Fibroblast of pulmonary artery (primary cell): ENCODE measurements at regions not wholly inside any gene's neighbourhood (a gene's known extent, or its start where the extent isn't known, plus 50 kb on each side); places are given as distances from the start of the nearest gene placed in this dataset.

ENCODE experiments used
- DNase-seq: peaks from one replicate; pipeline ENCODE4 v3.0.0-alpha.2; 2010; ENCODE audit warnings: low read depth
- H3K4me3 ChIP-seq: replicated peaks from 2 replicates; pipeline ENCODE4 v1.5.1; 2011; ENCODE audit warnings: low read depth, mild to moderate bottlenecking, control low read depth, low read length, moderate library complexity
- TF ChIP-seq, protein P1 (sequence below): IDR thresholded peaks from 2 replicates; pipeline ENCODE4 v1.5.1; 2011; ENCODE audit warnings: mild to moderate bottlenecking, control low read depth, low read length, inconsistent platforms; ENCODE audit errors: missing control alignments

GRCh38 chr18:25443776-25444175 is 91.8 kb upstream of the ZNF521 start:
- TF ChIP-seq, protein P1, sequence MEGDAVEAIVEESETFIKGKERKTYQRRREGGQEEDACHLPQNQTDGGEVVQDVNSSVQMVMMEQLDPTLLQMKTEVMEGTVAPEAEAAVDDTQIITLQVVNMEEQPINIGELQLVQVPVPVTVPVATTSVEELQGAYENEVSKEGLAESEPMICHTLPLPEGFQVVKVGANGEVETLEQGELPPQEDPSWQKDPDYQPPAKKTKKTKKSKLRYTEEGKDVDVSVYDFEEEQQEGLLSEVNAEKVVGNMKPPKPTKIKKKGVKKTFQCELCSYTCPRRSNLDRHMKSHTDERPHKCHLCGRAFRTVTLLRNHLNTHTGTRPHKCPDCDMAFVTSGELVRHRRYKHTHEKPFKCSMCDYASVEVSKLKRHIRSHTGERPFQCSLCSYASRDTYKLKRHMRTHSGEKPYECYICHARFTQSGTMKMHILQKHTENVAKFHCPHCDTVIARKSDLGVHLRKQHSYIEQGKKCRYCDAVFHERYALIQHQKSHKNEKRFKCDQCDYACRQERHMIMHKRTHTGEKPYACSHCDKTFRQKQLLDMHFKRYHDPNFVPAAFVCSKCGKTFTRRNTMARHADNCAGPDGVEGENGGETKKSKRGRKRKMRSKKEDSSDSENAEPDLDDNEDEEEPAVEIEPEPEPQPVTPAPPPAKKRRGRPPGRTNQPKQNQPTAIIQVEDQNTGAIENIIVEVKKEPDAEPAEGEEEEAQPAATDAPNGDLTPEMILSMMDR: no peak
- DNase-seq: no peak
- H3K4me3 ChIP-seq: no peak overlapping the region

DNA sequence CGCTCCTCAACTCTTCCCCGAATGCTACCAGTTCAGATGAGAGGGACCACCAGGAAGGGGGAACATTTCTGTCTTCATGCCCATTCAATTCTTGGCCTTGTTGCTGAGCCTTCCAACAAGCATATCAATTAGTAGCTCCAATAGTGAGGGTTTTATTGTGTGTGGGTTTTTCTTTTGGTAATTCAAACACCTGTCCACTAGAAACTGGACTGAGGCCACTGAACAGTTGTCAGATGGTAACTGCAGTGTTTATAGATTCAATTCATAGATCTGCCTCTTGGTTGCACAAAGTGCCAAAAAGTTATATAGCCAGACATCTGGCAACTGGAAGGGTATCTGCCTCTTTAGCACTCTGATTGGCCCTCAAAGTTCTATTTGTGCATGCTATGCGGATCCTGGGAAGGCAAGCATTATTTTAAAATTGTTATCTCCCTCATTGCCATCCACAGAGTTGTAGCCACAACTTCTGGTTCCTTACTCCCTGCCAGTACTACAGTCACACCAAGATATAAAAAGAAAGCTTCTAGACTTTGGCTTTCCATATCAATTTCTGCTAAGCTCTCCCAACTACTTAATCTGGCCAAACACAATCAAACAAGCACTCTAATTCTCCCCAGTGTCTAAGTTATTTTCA is 83.3 kb upstream of the ZNF521 start:
- H3K4me3 ChIP-seq: no peak overlapping the region
- TF ChIP-seq, protein P1: no peak
- no peak for DNase-seq

DNA sequence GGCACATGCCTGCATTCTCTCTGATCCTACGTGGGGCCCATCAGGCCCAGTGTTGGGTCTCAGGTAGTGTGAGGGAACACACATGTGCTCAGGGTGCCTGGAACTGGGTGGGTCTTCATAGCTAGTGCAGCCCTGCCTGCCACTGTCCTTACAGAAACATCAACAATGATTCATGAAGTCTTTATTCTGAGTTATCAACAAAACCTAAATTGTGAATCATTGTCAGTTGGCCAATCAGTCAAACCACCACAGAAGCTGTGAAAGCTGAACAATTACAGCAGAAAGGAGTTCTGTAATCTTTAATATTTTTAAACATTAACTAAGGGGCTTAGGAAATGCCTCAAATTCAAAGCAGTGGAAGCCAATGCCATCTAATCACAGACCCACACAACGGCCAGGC is 82.8 kb upstream of the ZNF521 start:
- no peak for DNase-seq
- TF ChIP-seq, protein P1: no peak
- H3K4me3 ChIP-seq: no peak overlapping the region

DNA sequence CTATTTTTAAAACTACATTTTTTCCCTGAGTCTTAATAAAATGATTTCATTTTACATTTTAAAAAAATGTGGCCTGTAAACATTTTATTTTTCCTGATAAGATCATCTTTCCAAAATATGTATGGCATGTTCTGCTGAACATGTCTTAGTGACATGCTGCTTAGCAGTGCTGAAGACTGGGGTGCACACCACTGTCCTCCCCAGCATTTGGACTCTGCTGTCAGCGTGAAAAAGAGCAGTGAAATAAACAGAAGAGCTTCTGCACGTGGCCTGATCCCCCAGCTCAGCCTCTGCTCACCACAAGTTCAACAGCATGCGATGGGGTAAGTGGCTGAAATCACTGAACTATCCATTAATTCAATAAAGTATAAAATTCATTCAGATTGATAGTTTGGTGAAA is 81.6 kb upstream of the ZNF521 start:
- DNase-seq: no peak
- TF ChIP-seq, protein P1: no peak
- H3K4me3 ChIP-seq: no peak overlapping the region

GRCh38 chr18:25425024-25425423 is 73.1 kb upstream of the ZNF521 start:
- H3K4me3 ChIP-seq: no peak overlapping the region
- no peak for DNase-seq

GRCh38 chr18:25423760-25424159 is 71.8 kb upstream of the ZNF521 start:
- TF ChIP-seq, protein P1: no peak
- no peak overlapping the region for H3K4me3 ChIP-seq
- no peak for DNase-seq

More at GRCh38 chr18:25425024-25425423, 73.1 kb upstream of the ZNF521 start:
- TF ChIP-seq, protein P1: no peak

DNA sequence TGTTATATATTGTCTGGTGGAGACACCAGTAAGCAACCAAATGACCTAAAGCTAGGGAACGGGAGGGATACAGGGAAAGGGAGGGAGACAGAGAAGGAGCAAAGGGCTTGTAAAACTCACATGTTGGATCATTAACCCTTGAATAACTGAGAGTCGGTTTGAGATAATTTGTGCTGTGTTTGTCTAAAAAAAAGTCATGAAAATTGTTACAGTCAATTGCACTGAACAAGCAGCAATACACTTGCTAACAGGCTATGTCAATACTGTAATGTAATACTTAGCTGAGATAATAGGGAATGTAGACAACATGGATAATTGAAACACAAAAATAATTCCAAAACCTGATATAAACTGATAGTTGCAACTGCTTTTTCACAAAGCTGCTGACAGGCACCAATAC is 71.3 kb upstream of the ZNF521 start:
- no peak for DNase-seq
- no peak overlapping the region for H3K4me3 ChIP-seq
- TF ChIP-seq, protein P1: no peak
